Upper lobe of left lung (tissue), 6 donors: ENCODE measurements at regions not wholly inside any gene's neighbourhood (a gene's known extent, or its start where the extent isn't known, plus 50 kb on each side); places are given as distances from the start of the nearest gene placed in this dataset.
"Not testable (repeated sequence)": the region's sequence is repeated elsewhere in the genome, so short reads cannot be mapped to it uniquely, and the experiment has no call there.

Source experiments
- ATAC-seq, 2 donors: fragments of 200-7000 bp; cut with Tn5 transposase; one replicate each; pipeline ENCODE4 v1.9.1; 2022; ENCODE audit warnings: mild to moderate bottlenecking in 2 of 2, moderate library complexity in 2 of 2; ENCODE audit not compliant: low FRiP score in 2 of 2
- DNase-seq, 2 donors: peaks; one replicate each; pipeline ENCODE4 v3.0.0-alpha.2; 2019 to 2020
- H3K27ac ChIP-seq, 4 donors: fragments of 200-600 bp; sonication (generic); one replicate each; pipeline ENCODE4 v1.5.1; 2016 to 2019
- H3K27me3 ChIP-seq, 4 donors: fragments of 200-600 bp; sonication (generic); one replicate each; pipeline ENCODE4 v1.5.1; 2017 to 2019
- H3K36me3 ChIP-seq, 4 donors: fragments of 200-600 bp; sonication (generic); one replicate each; pipeline ENCODE4 v1.5.1; 2016 to 2019
- H3K4me1 ChIP-seq, 4 donors: fragments of 200-600 bp; sonication (generic); one replicate each; pipeline ENCODE4 v1.5.1; 2018 to 2019
- H3K4me3 ChIP-seq, 4 donors: fragments of 200-600 bp; sonication (generic); one replicate each; pipeline ENCODE4 v1.5.1; 2017 to 2019; ENCODE audit warnings: mild to moderate bottlenecking in 2 of 4, moderate library complexity in 1 of 4
- H3K9me3 ChIP-seq, 4 donors: fragments of 200-600 bp; sonication (generic); one replicate each; pipeline ENCODE4 v1.5.1; 2018 to 2019
- EP300 ChIP-seq, 4 donors: sonication (generic); formaldehyde crosslinking; IDR thresholded peaks; one replicate each; pipeline ENCODE4 v1.5.1; 2017; ENCODE audit warnings: antibody characterized with exemption in 4 of 4, control low read depth in 2 of 4
- POLR2A ChIP-seq, 4 donors: fragments of 450-650 bp; IDR thresholded peaks; one replicate each; pipeline ENCODE4 v1.5.1; 2016 to 2017; ENCODE audit warnings: antibody characterized with exemption in 4 of 4, mild to moderate bottlenecking in 2 of 4
- POLR2AphosphoS5 ChIP-seq, 2 donors: sonication (generic); formaldehyde crosslinking; IDR thresholded peaks; one replicate each; pipeline ENCODE4 v1.5.1; 2017; ENCODE audit warnings: antibody characterized with exemption in 2 of 2
- WGBS, 2 donors: methylation state at CpG; one replicate each; pipeline ENCODE4 v1.1.5; 2017 to 2018; 5-methylcytosine and 5-hydroxymethylcytosine counted together
- TF ChIP-seq, protein P1 (sequence below), 6 experiments: fragments of 450-650 bp in 4 of 6; fragments of 200-600 bp in 2 of 6; sonication (generic) in 2 of 6; IDR thresholded peaks; one replicate each; pipeline ENCODE4 v1.5.1; 2016 to 2019; ENCODE audit warnings: antibody characterized with exemption in 6 of 6
- donor health status: DM: no; HTN: no; CAD: no; lungs with moderate emphysema.
- donor health status: DM: no; HTN: yes; CAD: no; lungs with severe emphysema.

DNA sequence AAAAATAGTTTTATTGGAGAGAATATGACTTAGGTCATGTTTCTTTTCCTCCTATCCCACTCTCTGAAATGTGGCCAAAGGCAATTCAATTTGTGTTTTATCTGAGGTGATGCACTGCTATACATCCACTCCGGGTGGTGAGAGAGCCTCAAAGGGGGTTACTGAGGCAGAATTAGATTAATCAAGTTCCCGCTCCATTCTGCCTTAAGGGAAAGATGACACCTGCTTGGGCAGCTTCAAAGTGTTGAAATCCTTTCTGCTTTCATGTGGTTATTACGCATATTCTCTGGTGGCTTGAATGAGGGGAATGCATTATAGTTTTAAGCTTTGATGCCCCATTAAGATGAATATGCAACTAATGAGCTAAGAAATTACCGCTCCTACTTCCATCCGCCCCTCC lies 213.0 kb upstream of the TMEFF2 start:
- no peak for DNase-seq
- 81 to 83% methylated on average over 5 of the region's 5 CpGs for WGBS, 2 donors
- Histone ChIP-seq H3K4me3 (no peak overlapping the region), H3K27ac (no peak overlapping the region), H3K9me3 (no peaks in the 10 kb centered on the region), H3K27me3 (no peaks in the 10 kb centered on the region), H3K4me1 (no peaks in the 10 kb centered on the region), H3K36me3 (no peaks in the 10 kb centered on the region)
- ATAC-seq, result no peak
- TF ChIP-seq, protein P1, sequence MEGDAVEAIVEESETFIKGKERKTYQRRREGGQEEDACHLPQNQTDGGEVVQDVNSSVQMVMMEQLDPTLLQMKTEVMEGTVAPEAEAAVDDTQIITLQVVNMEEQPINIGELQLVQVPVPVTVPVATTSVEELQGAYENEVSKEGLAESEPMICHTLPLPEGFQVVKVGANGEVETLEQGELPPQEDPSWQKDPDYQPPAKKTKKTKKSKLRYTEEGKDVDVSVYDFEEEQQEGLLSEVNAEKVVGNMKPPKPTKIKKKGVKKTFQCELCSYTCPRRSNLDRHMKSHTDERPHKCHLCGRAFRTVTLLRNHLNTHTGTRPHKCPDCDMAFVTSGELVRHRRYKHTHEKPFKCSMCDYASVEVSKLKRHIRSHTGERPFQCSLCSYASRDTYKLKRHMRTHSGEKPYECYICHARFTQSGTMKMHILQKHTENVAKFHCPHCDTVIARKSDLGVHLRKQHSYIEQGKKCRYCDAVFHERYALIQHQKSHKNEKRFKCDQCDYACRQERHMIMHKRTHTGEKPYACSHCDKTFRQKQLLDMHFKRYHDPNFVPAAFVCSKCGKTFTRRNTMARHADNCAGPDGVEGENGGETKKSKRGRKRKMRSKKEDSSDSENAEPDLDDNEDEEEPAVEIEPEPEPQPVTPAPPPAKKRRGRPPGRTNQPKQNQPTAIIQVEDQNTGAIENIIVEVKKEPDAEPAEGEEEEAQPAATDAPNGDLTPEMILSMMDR (IDR thresholded peaks at IDR 0.05), result no peak
- TF ChIP-seq EP300 (IDR thresholded peaks at IDR 0.05) (no peak), POLR2A (IDR thresholded peaks at IDR 0.05) (no peak), POLR2AphosphoS5 (IDR thresholded peaks at IDR 0.05) (no peak)

DNA sequence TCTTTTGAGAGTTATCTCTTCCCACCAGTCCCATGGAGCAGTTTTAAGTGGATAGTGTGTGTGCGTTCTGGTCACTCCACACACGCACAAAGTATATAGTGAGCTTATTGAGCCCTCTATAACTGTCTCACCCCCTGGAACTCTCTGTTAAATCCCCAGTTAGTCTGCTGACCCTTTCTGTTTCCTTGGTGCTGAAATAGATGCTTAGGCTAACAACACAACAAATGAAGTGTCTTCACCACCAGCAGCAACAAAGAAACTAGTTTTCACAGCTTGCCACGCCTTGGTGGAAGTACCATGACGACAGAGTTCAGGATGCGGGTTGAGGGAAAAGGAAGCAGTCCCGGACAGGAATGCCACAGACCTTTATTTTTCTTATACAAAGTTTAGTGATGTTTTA lies 203.5 kb upstream of the TMEFF2 start:
- Histone ChIP-seq H3K27ac (no peak overlapping the region), H3K9me3 (no peaks in the 10 kb centered on the region), H3K4me1 (no peaks in the 10 kb centered on the region), H3K27me3 (no peaks in the 10 kb centered on the region), H3K4me3 (no peak overlapping the region), H3K36me3 (no peaks in the 10 kb centered on the region)
- 81 to 85% methylated on average over 6 of the region's 6 CpGs for WGBS, 2 donors
- DNase-seq (no peak), ATAC-seq (no peak)
- TF ChIP-seq EP300 (IDR thresholded peaks at IDR 0.05) (no peak), POLR2AphosphoS5 (IDR thresholded peaks at IDR 0.05) (no peak), POLR2A (IDR thresholded peaks at IDR 0.05) (no peak)
- TF ChIP-seq, protein P1 (IDR thresholded peaks at IDR 0.05), result no peak

DNA sequence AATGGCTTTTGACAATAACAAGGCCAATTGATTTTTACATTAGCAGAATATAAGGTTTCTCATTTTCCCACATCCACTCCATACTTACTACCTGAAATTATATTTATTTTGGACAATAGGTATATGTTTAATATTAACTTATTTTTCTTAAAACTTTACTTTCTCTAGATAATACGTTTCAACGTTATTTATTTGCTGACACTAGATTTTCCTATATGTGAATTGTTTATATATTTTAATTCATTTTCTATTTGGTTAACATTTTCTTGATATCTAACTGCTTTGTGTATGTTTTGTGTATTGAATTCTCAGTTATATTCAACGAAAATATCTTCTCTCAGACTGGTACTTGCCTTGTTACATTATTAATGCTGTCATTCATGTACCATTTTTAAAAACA lies 199.9 kb upstream of the TMEFF2 start:
- H3K9me3 ChIP-seq, result no peaks in the 10 kb centered on the region
- H3K27me3 ChIP-seq, result no peaks in the 10 kb centered on the region
- no peaks in the 10 kb centered on the region for H3K36me3 ChIP-seq
- no peak for ATAC-seq
- DNase-seq, result no peak
- no peaks in the 10 kb centered on the region for H3K4me1 ChIP-seq
- H3K4me3 ChIP-seq, result no peak overlapping the region
- no peak overlapping the region for H3K27ac ChIP-seq
- TF ChIP-seq, protein P1 (IDR thresholded peaks at IDR 0.05), result no peak
- 88 to 92% methylated on average over 3 of the region's 3 CpGs for whole genome bisulfite sequencing, 2 donors

DNA sequence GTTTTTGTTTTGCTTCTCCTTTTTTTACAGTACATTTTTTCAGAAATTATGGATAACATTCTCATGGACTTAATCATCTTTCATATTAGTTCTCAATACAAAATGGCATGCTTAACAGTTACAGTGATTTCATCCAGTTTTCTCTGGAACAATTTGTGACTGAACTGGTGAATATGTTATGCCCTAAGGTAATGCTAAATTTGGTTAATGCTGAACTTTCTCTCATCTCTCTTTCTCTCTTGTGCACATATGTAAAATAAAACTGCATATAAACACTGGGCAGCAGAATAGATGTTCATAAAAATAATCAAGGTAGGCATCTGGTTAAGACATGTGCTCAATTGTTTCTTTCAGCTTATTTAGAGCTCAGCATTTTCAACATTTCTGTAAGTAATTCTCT lies 196.3 kb upstream of the TMEFF2 start:
- ATAC-seq (no peak), DNase-seq (no peak)
- TF ChIP-seq EP300 (IDR thresholded peaks at IDR 0.05) (no peak), POLR2AphosphoS5 (IDR thresholded peaks at IDR 0.05) (no peak), POLR2A (IDR thresholded peaks at IDR 0.05) (no peak)
- TF ChIP-seq, protein P1 (IDR thresholded peaks at IDR 0.05), result no peak
- Histone ChIP-seq H3K27me3 (no peaks in the 10 kb centered on the region), H3K4me3 (no peak overlapping the region), H3K9me3 (no peaks in the 10 kb centered on the region), H3K36me3 (no peaks in the 10 kb centered on the region), H3K27ac (no peak overlapping the region), H3K4me1 (no peaks in the 10 kb centered on the region)

DNA sequence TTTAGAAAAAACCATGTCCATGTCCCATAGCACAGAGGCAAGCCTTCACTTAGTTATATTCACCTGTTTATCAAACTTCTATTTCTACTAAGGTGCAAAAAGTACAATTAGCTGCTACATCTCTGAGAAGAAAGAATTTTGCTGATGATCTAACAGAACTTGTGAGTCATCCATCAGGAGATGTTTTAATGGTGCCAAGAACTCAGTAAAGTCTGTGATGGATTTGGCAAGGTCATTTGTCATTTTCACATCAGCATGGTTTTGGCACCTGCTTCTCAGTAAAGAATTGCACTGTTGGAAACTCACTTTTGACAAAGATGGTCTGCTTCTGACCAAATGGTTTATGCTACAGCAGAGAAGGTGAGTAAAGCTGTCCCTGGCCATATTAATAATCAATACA lies 195.7 kb upstream of the TMEFF2 start:
- ATAC-seq, result no peak
- H3K4me1 ChIP-seq, result no peaks in the 10 kb centered on the region
- no peak for TF ChIP-seq POLR2A (IDR thresholded peaks at IDR 0.05)
- no peak overlapping the region for H3K27ac ChIP-seq
- DNase-seq, result no peak
- no peaks in the 10 kb centered on the region for H3K36me3 ChIP-seq
- H3K4me3 ChIP-seq, result no peak overlapping the region
- H3K9me3 ChIP-seq, result no peaks in the 10 kb centered on the region
- no peaks in the 10 kb centered on the region for H3K27me3 ChIP-seq

DNA sequence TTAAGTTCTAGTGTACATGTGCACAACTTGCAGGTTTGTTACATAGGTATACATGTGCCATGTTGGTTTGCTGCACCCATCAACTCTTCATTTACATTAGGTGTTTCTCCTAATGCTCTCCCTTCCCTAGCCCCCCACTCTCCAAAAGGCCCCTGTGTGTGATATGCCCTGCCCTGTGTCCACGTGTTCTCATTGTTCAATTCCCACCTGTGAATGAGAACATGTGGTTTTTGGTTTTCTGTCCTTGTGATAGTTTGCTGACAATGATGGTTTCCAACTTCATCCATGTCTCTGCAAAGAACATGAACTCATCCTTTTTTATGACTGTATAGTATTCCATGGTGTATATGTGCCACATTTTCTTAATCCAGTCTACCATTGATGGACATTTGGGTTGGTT lies 189.5 kb upstream of the TMEFF2 start:
- not testable (repeated sequence) for H3K4me3 ChIP-seq, H3K9me3 ChIP-seq, H3K27me3 ChIP-seq, DNase-seq, ATAC-seq, H3K27ac ChIP-seq, H3K36me3 ChIP-seq, H3K4me1 ChIP-seq
- WGBS, 2 donors, result 69 to 82% methylated on average over 1 of the region's 1 CpG
